ENCODE measurements at regions not wholly inside any gene's neighbourhood (a gene's known extent, or its start where the extent isn't known, plus 50 kb on each side); places are given as distances from the start of the nearest gene placed in this dataset.

DNA sequence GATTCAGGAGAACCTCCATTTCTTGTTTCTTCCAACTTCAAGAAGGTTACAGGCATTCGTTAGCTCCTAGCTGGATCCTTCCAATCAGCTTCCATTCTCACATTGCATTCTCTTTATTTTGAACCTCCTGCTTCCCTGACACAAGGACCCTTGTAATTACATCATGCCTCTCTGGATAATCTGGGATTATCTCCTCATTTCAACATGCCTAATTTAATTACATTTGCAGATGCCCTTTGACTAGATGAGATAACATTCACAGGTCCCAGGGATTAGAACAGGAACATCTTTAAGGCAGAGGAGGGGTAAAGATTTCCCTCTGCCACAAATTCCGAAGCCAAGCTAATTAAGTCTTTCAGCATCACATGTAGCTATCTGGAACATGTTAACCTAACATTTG is 753.8 kb upstream of the PCDH7 start:
- no peak for DNase-seq
- Histone ChIP-seq H3K4me3 (no peak overlapping the region), H3K9me3 (ENCODE audit: control insufficient read depth in 4 of 4, insufficient read depth in 3 of 4, low read length in 3 of 4) (no peaks in the 10 kb centered on the region), H3K4me1 (ENCODE audit: control insufficient read depth in 5 of 5, insufficient read depth in 5 of 5, low read length in 5 of 5) (no peaks in the 10 kb centered on the region), H3K9ac (ENCODE audit: insufficient read depth in 1 of 2, low read length in 2 of 2) (no peak overlapping the region), H3K36me3 (ENCODE audit: control insufficient read depth in 4 of 4, insufficient read depth in 4 of 4, low read length in 4 of 4) (no peaks in the 10 kb centered on the region), H3K27ac (ENCODE audit: low read depth in 1 of 2, low read length in 1 of 2) (no peak overlapping the region), H3K27me3 (ENCODE audit: control insufficient read depth in 3 of 3, insufficient read depth in 3 of 3, low read length in 2 of 3) (no peaks in the 10 kb centered on the region)
- WGBS, 2 donors: 76 to 79% methylated on average over 2 of the region's 2 CpGs
- ATAC-seq (ENCODE audit: insufficient read depth, low FRiP score): no peak
- TF ChIP-seq, protein P1, sequence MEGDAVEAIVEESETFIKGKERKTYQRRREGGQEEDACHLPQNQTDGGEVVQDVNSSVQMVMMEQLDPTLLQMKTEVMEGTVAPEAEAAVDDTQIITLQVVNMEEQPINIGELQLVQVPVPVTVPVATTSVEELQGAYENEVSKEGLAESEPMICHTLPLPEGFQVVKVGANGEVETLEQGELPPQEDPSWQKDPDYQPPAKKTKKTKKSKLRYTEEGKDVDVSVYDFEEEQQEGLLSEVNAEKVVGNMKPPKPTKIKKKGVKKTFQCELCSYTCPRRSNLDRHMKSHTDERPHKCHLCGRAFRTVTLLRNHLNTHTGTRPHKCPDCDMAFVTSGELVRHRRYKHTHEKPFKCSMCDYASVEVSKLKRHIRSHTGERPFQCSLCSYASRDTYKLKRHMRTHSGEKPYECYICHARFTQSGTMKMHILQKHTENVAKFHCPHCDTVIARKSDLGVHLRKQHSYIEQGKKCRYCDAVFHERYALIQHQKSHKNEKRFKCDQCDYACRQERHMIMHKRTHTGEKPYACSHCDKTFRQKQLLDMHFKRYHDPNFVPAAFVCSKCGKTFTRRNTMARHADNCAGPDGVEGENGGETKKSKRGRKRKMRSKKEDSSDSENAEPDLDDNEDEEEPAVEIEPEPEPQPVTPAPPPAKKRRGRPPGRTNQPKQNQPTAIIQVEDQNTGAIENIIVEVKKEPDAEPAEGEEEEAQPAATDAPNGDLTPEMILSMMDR (IDR thresholded peaks at IDR 0.05; ENCODE audit: control extremely low read depth, extremely low read depth): no peak

DNA sequence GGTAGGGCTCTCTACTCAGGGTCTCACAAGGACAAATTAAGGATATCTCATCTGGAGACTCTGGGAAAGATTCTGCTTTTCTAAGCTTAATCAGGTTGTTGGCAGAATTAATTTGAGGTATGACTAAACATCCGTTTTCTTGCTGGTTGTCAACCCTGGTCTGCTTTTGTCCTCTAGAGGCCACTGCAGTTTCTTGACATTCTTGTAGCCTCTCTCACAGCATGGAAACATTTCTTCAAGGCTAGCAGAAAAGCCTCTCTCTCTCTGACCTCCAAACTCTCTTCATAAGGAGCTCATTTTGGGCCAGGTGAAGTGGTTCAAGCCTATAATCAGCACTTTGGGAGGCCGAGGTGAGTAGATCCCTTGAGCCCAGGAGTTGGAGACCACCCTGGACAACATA is 749.5 kb upstream of the PCDH7 start:
- no peak overlapping the region for H3K9ac ChIP-seq (ENCODE audit: insufficient read depth in 1 of 2, low read length in 2 of 2)
- no peaks in the 10 kb centered on the region for H3K9me3 ChIP-seq (ENCODE audit: control insufficient read depth in 4 of 4, insufficient read depth in 3 of 4, low read length in 3 of 4)
- no peaks in the 10 kb centered on the region for H3K36me3 ChIP-seq (ENCODE audit: control insufficient read depth in 4 of 4, insufficient read depth in 4 of 4, low read length in 4 of 4)
- H3K27ac ChIP-seq (ENCODE audit: low read depth in 1 of 2, low read length in 1 of 2): no peak overlapping the region
- 55 to 78% methylated on average over 2 of the region's 2 CpGs for WGBS, 2 donors
- peak in 1 of 3 donors; percentile 10 for DNase-seq
- H3K27me3 ChIP-seq (ENCODE audit: control insufficient read depth in 3 of 3, insufficient read depth in 3 of 3, low read length in 2 of 3): no peaks in the 10 kb centered on the region
- ATAC-seq (ENCODE audit: insufficient read depth, low FRiP score): no peak
- H3K4me3 ChIP-seq: no peak overlapping the region
- TF ChIP-seq, protein P1 (IDR thresholded peaks at IDR 0.05; ENCODE audit: control extremely low read depth, extremely low read depth): no peak
- H3K4me1 ChIP-seq (ENCODE audit: control insufficient read depth in 5 of 5, insufficient read depth in 5 of 5, low read length in 5 of 5): no peaks in the 10 kb centered on the region

DNA sequence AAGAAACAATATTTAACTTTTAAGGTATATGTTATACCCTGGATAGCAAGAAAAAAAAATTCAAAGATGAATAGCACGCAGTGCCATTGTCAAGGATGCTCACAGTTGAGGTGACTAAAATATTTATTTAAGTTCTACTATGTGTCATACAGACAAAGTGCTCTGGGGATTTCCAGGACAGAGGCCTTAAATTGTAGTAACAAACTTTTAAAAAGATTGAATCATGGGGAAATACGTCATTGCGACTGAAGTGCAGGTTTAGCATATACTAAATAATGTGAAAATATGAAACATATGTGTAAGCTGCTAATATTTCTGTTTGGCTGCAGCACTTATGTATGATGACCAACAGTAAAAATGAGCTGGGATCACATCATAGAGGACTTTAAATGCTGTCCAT is 748.0 kb upstream of the PCDH7 start:
- no peaks in the 10 kb centered on the region for H3K27me3 ChIP-seq (ENCODE audit: control insufficient read depth in 3 of 3, insufficient read depth in 3 of 3, low read length in 2 of 3)
- TF ChIP-seq, protein P1 (IDR thresholded peaks at IDR 0.05; ENCODE audit: control extremely low read depth, extremely low read depth): no peak
- WGBS, 2 donors: 89 to 90% methylated on average over 3 of the region's 3 CpGs
- H3K36me3 ChIP-seq (ENCODE audit: control insufficient read depth in 4 of 4, insufficient read depth in 4 of 4, low read length in 4 of 4): no peaks in the 10 kb centered on the region
- no peak overlapping the region for H3K27ac ChIP-seq (ENCODE audit: low read depth in 1 of 2, low read length in 1 of 2)
- no peak for ATAC-seq (ENCODE audit: insufficient read depth, low FRiP score)
- no peak for DNase-seq
- H3K4me3 ChIP-seq: no peak overlapping the region
- no peaks in the 10 kb centered on the region for H3K4me1 ChIP-seq (ENCODE audit: control insufficient read depth in 5 of 5, insufficient read depth in 5 of 5, low read length in 5 of 5)
- H3K9me3 ChIP-seq (ENCODE audit: control insufficient read depth in 4 of 4, insufficient read depth in 3 of 4, low read length in 3 of 4): no peaks in the 10 kb centered on the region
- H3K9ac ChIP-seq (ENCODE audit: insufficient read depth in 1 of 2, low read length in 2 of 2): no peak overlapping the region

DNA sequence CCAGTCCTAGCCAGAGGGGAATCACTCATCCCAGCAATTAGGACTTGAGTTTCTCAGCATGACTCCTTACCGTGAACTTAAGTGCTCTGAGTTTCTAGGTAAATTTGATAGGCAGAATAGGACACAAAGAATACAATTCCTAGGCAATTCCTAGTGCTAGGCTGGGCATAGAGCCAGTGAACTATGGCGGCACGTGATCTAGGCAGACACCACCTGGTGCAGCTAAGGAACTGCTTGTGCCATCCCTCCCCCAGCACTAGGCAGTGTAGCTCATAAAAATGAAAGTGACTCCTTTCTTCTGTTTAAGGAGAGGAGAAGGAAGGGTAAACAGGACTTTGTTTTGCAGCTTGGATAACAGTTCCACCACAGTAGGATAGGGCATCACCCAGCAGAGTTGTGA is 736.3 kb upstream of the PCDH7 start:
- TF ChIP-seq, protein P1 (IDR thresholded peaks at IDR 0.05; ENCODE audit: control extremely low read depth, extremely low read depth): no peak
- Histone ChIP-seq H3K9ac (ENCODE audit: insufficient read depth in 1 of 2, low read length in 2 of 2) (no peak overlapping the region), H3K27me3 (ENCODE audit: control insufficient read depth in 3 of 3, insufficient read depth in 3 of 3, low read length in 2 of 3) (no peaks in the 10 kb centered on the region), H3K36me3 (ENCODE audit: control insufficient read depth in 4 of 4, insufficient read depth in 4 of 4, low read length in 4 of 4) (no peaks in the 10 kb centered on the region), H3K9me3 (ENCODE audit: control insufficient read depth in 4 of 4, insufficient read depth in 3 of 4, low read length in 3 of 4) (no peaks in the 10 kb centered on the region), H3K4me1 (ENCODE audit: control insufficient read depth in 5 of 5, insufficient read depth in 5 of 5, low read length in 5 of 5) (no peaks in the 10 kb centered on the region), H3K4me3 (no peak overlapping the region), H3K27ac (ENCODE audit: low read depth in 1 of 2, low read length in 1 of 2) (no peak overlapping the region)
- ATAC-seq (ENCODE audit: insufficient read depth, low FRiP score): no peak
- peak in 1 of 3 donors; percentile 2 for DNase-seq
- 82 to 85% methylated on average over 3 of the region's 3 CpGs for WGBS, 2 donors
